Kidney epithelial cell (primary cell): ENCODE measurements at regions not wholly inside any gene's neighbourhood (a gene's known extent, or its start where the extent isn't known, plus 50 kb on each side); places are given as distances from the start of the nearest gene placed in this dataset.

ENCODE experiments used
- DNase-seq: peaks from one replicate; pipeline ENCODE4 v3.0.0-alpha.2; 2010; ENCODE audit warnings: low read depth
- H3K27me3 ChIP-seq: 2 replicates; pipeline ENCODE4 v1.6.0; 2011; ENCODE audit warnings: low read length; ENCODE audit not compliant: control insufficient read depth, insufficient read depth
- H3K36me3 ChIP-seq: 2 replicates; pipeline ENCODE4 v1.5.1; 2011; ENCODE audit warnings: low read length; ENCODE audit not compliant: control insufficient read depth, insufficient read depth
- H3K4me3 ChIP-seq: 2 replicates; pipeline ENCODE4 v1.5.1; 2011; ENCODE audit warnings: low read depth, mild to moderate bottlenecking, control low read depth, low read length
- CTCF ChIP-seq: IDR thresholded peaks from 2 replicates; pipeline ENCODE4 v1.5.1; 2011; ENCODE audit warnings: mild to moderate bottlenecking, moderate library complexity, low read length, control low read depth, inconsistent platforms; ENCODE audit not compliant: insufficient read depth, poor library complexity, severe bottlenecking

DNA sequence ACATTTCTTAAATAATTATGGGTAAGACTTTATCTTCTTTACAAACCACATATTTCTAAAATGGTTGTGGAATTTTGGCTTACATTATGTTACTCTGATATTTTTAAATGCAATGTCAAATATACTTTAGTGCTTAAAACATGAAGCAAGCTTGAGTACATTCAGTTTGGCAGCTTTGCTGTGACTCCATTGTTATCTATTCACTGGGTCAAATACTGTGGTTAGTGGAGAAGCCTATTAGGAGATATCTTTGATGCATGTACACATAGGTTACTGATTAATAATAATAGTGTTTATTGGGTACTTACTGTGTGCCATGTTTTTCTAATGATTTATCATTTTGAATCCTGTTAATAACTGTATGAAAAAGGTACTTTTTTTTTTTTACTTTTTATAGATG is 520.4 kb upstream of the B3GALT2 start:
- no peak for TF ChIP-seq CTCF
- Histone ChIP-seq H3K36me3 (no peaks in the 10 kb centered on the region), H3K4me3 (no peak overlapping the region), H3K27me3 (no peaks in the 10 kb centered on the region)
- no peak for DNase-seq

DNA sequence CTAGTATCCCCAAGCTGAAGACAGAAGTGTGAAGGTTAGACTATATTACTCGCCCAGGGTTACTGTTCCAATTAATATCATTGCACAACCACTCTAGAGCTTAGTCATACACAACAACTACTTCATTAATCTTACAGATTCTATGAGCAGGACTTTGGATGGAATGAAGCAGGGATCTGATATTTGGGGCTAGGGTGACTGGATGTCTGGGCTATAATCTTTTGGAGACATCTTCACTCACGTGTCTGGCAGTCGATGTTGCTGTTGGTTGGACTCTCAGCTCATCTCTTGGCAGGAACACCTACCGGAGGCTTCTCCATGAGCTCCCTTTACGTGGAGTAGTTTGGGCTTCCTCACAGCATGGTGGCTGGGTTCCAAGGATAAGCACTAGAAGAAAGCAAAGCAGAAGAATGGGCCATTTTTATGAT is 519.2 kb upstream of the B3GALT2 start:
- TF ChIP-seq CTCF: no peak
- DNase-seq: no peak

GRCh38 chr1:193703655-193704054 is 517.2 kb upstream of the B3GALT2 start:
- Histone ChIP-seq H3K4me3 (no peak overlapping the region), H3K27me3 (no peaks in the 10 kb centered on the region), H3K36me3 (no peaks in the 10 kb centered on the region)
- no peak for TF ChIP-seq CTCF
- no peak for DNase-seq

More for the DNA sequence above, 519.2 kb upstream of the B3GALT2 start:
- Histone ChIP-seq H3K36me3 (no peaks in the 10 kb centered on the region), H3K4me3 (no peak overlapping the region), H3K27me3 (no peaks in the 10 kb centered on the region)

- Histone ChIP-seq H3K36me3 (no peaks in the 10 kb centered on the region), H3K27me3 (no peaks in the 10 kb centered on the region), H3K4me3 (no peak overlapping the region)
- no peak for TF ChIP-seq CTCF
- DNase-seq: no peak
Measured at GRCh38 chr1:193703121-193703520, 516.7 kb upstream of the B3GALT2 start.

DNA sequence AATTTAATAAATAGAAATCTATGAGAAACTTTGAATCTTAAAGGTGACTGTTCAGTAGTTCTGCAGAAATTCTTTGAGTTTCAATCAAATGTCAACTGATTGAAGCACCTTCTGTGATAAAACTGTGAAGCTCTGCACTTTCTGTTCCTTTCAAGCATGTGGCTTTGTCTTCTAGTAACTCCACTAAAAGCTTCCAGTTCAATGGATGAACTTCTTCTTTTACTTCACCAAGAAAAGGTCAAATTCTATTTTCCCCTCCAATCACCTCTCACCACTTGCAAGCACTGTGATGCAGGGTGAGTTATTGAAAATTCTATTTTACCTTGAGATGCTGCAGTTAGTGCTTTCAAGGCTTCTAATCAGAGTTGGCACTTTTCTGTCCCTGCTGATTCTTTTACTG is 515.3 kb upstream of the B3GALT2 start:
- H3K36me3 ChIP-seq: no peaks in the 10 kb centered on the region
- DNase-seq: no peak
- no peak for TF ChIP-seq CTCF
- no peak overlapping the region for H3K4me3 ChIP-seq
- H3K27me3 ChIP-seq: no peaks in the 10 kb centered on the region

- TF ChIP-seq CTCF: no peak
- DNase-seq: peak; percentile 29
- Histone ChIP-seq H3K27me3 (no peaks in the 10 kb centered on the region), H3K36me3 (no peaks in the 10 kb centered on the region), H3K4me3 (no peak overlapping the region)
Measured at GRCh38 chr1:193700710-193701355, 514.4 kb upstream of the B3GALT2 start.
